BLaER1 (cell line): ENCODE measurements at regions not wholly inside any gene's neighbourhood (a gene's known extent, or its start where the extent isn't known, plus 50 kb on each side); places are given as distances from the start of the nearest gene placed in this dataset.

Source experiments
- H3K27ac ChIP-seq: shearing (Covaris generic); formaldehyde crosslinking; 2 replicates; pipeline ENCODE4 v1.8.1; 2022
- H3K27me3 ChIP-seq: shearing (Covaris generic); formaldehyde crosslinking; 2 replicates; pipeline ENCODE4 v1.8.1; 2022
- H3K36me3 ChIP-seq: shearing (Covaris generic); formaldehyde crosslinking; 2 replicates; pipeline ENCODE4 v1.8.1; 2022
- H3K4me1 ChIP-seq: shearing (Covaris generic); formaldehyde crosslinking; 2 replicates; pipeline ENCODE4 v1.8.1; 2022
- H3K4me2 ChIP-seq: shearing (Covaris generic); formaldehyde crosslinking; 2 replicates; pipeline ENCODE4 v1.8.1; 2022
- H3K4me3 ChIP-seq: shearing (Covaris generic); formaldehyde crosslinking; 2 replicates; pipeline ENCODE4 v1.8.1; 2022
- H3K9ac ChIP-seq: shearing (Covaris generic); formaldehyde crosslinking; 2 replicates; pipeline ENCODE4 v1.8.1; 2022
- H3K9me3 ChIP-seq: shearing (Covaris generic); formaldehyde crosslinking; 2 replicates; pipeline ENCODE4 v1.8.1; 2022
- H4K20me1 ChIP-seq: shearing (Covaris generic); formaldehyde crosslinking; 2 replicates; pipeline ENCODE4 v1.8.1; 2022
- Cebpa-rat ChIP-seq: shearing (Covaris generic); IDR thresholded peaks from 2 replicates; pipeline ENCODE4 v1.8.1; 2022

DNA sequence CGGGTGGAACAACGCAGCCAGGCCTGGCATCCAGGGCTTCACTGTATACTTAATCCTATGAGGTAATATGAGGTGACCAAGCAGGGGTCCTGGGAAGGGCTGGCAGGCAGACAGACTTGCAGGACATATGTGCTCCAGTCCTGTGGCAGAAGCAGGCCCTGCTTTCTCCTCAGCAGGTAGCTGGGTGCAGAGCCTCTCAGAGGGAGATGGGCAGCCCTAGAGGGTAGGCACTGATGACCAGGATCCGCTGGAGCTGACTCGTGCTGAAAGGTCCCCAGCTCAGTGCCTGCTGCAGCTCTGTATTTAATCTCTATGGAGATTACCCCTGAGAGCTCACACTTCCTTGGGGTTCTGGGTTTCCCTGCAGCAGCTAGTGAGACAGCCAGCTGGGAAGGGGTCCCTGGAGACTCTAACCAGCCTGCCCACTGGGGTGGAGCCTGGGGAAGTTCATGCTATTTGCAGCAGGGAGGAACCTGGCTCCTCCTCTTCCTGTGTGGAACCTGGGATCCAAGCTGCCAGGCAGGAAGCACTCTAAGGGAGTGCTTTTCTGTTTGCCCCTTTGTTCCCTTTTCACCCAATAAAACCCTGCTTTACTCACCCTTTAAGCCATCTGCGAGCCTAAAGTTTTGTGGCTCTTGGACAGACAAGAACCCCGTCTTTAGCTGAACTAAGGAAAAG lies 339.2 kb downstream of the DCAF12L2 start:
- no peaks in the 10 kb centered on the region for H3K4me1 ChIP-seq
- peaks cover under 1% of the 10 kb centered on the region; the same call in 1 of the 2 replicates for H3K9me3 ChIP-seq
- no peak for TF ChIP-seq Cebpa-rat
- no peak overlapping the region for H3K4me2 ChIP-seq
- no peaks in the 10 kb centered on the region for H3K36me3 ChIP-seq
- no peaks in the 10 kb centered on the region for H4K20me1 ChIP-seq
- H3K4me3 ChIP-seq = no peak overlapping the region
- peaks cover 44% of the 10 kb centered on the region for H3K27me3 ChIP-seq
- H3K27ac ChIP-seq = no peak overlapping the region
- no peak overlapping the region for H3K9ac ChIP-seq

DNA sequence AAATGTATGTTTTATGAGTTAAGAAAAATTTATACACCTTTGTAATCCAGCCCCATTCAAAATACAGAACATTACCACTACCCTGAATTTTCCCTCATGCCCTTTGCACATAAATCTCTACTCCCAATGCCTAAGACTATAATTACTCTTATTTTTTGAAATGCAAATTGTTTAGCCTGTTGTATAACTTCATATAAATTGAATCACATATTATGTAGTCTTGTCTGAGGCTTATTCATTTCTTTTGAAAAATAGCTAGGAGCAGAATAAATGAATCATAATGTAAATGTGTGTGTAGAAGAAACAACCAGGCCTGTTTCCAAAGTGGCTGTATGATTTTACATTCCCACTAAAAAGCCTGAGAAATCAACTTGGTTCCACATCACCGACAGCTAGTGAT lies 319.8 kb downstream of the DCAF12L2 start:
- Histone ChIP-seq H4K20me1 (no peaks in the 10 kb centered on the region), H3K4me1 (no peaks in the 10 kb centered on the region), H3K9me3 (no peaks in the 10 kb centered on the region), H3K27me3 (peaks cover 5% of the 10 kb centered on the region), H3K36me3 (no peaks in the 10 kb centered on the region), H3K4me2 (no peak overlapping the region), H3K27ac (no peak overlapping the region), H3K9ac (no peak overlapping the region), H3K4me3 (no peak overlapping the region)
- no peak for TF ChIP-seq Cebpa-rat

DNA sequence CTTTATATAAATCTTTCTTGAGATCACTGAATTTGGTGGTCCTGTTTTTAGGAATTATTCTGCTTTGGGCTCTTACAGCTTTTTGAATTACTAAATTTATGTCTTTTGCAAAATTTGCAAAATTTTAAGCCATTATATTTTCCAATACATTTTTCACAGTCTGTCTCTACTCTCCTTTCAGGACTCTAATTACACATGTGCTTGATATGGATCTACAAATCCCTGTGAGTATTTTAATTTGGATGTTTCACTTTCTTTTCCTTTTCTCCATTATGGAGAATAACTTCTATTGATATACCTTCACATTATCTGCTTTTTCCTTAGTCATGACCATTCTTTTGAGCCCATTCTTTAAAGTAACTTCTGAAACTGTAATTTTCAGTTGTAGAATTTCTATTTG lies 315.4 kb downstream of the DCAF12L2 start:
- Histone ChIP-seq H3K4me1 (no peaks in the 10 kb centered on the region), H3K27me3 (peaks cover 11% of the 10 kb centered on the region), H4K20me1 (no peaks in the 10 kb centered on the region), H3K9me3 (no peaks in the 10 kb centered on the region), H3K36me3 (no peaks in the 10 kb centered on the region), H3K4me3 (no peak overlapping the region), H3K4me2 (no peak overlapping the region), H3K9ac (no peak overlapping the region), H3K27ac (no peak overlapping the region)
- TF ChIP-seq Cebpa-rat = no peak

DNA sequence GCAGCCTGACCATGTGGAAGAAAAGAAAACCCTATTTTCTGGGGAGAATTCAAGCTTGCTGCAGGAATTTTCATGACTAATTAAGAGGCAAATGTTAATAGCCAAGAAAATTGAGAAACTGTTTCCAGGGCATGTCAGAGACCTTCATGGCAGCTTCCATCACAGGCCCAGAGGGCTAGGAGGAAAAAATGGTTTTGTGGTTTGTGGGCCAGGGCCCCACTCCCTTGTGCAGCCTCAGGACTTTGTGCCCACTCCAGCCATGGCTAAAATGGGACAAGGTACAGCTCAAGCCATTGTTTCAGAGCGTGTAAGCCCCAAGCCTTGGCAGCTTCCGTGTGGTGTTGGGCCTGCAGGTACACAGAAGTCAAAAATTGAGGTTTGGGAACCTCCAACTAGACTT lies 282.9 kb downstream of the DCAF12L2 start:
- H3K27me3 ChIP-seq = peaks cover 8% of the 10 kb centered on the region
- H3K9me3 ChIP-seq = peaks cover 29% of the 10 kb centered on the region
- no peaks in the 10 kb centered on the region for H4K20me1 ChIP-seq
- H3K4me2 ChIP-seq = no peak overlapping the region
- no peaks in the 10 kb centered on the region for H3K36me3 ChIP-seq
- H3K9ac ChIP-seq = no peak overlapping the region
- no peaks in the 10 kb centered on the region for H3K4me1 ChIP-seq
- H3K27ac ChIP-seq = no peak overlapping the region
- H3K4me3 ChIP-seq = no peak overlapping the region
- no peak for TF ChIP-seq Cebpa-rat

DNA sequence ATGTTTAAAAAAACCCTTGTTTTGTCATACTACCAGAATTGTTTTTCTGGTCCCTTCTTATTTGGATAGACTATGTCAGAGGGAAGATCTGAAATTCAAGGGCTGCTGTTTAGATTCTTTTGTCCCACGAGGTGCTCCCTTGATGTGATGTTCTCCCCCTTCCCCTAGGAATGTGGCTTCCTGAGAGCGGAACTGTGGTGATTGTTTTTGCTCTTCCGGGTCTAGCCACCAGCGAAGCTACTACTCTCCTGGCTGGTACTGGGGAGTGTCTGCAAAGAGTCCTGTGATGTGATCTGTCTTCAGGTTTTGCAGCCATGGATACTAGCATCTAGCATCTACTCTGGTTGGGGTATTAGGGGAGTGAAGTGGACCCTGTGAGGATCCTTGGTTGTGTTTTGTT lies 271.1 kb downstream of the DCAF12L2 start:
- Histone ChIP-seq H3K36me3 (no peaks in the 10 kb centered on the region), H3K4me3 (no peak overlapping the region), H3K9me3 (no peaks in the 10 kb centered on the region), H3K27me3 (peaks cover 48% of the 10 kb centered on the region), H3K9ac (no peak overlapping the region), H3K4me1 (peaks cover 9% of the 10 kb centered on the region; the same call in 1 of the 2 replicates), H4K20me1 (no peaks in the 10 kb centered on the region), H3K27ac (no peak overlapping the region), H3K4me2 (no peak overlapping the region)
- TF ChIP-seq Cebpa-rat = no peak

DNA sequence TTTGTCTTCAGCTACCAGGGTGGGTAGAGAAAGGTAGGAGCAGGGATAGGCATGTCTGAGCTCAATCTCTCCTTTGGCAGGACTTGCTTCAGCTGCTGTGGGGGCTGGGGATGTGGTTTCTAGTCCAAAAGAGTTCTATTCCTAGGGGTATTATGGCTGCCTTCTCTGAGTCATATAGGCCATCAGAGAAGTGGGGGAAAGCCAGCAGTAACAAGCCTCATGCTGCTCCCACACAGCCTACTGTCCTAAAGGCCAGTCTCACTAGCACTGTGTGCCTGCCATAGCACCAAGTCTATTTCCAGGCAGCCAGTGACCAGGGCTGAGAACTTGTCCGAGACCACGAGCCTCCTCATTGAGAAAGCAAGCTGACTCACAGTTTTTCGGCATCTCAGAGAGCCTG lies 270.6 kb downstream of the DCAF12L2 start:
- no peaks in the 10 kb centered on the region for H3K36me3 ChIP-seq
- H3K4me3 ChIP-seq = no peak overlapping the region
- no peak overlapping the region for H3K27ac ChIP-seq
- H3K9ac ChIP-seq = no peak overlapping the region
- TF ChIP-seq Cebpa-rat = no peak
- peaks cover 9% of the 10 kb centered on the region; the same call in 1 of the 2 replicates for H3K4me1 ChIP-seq
- H4K20me1 ChIP-seq = no peaks in the 10 kb centered on the region
- H3K27me3 ChIP-seq = peaks cover 48% of the 10 kb centered on the region
- H3K9me3 ChIP-seq = no peaks in the 10 kb centered on the region
- H3K4me2 ChIP-seq = peak overlapping the region; percentile 11; the same call in 1 of the 2 replicates

DNA sequence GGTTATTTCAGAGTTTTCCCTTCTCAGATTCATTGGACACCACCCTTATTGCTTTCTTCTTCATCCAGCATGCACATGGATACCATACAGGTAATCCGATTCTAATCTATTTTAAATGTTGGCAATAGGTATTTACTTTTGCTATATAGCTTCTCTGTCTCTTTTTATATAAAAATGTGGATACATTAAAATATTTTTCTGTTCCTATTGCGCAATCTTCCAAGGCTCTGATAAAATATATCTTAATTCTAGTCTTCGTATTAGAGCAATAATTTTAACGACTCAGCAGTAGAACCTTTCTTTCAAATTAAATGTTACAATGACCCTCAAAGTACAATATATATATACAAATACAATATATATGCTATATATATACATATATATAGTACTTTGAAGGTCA lies 239.8 kb downstream of the DCAF12L2 start:
- no peaks in the 10 kb centered on the region for H4K20me1 ChIP-seq
- peaks cover 23% of the 10 kb centered on the region for H3K27me3 ChIP-seq
- TF ChIP-seq Cebpa-rat = peak; percentile 70; the same call in 1 of the 2 replicates
- H3K9ac ChIP-seq = no peak overlapping the region
- H3K9me3 ChIP-seq = no peaks in the 10 kb centered on the region
- no peaks in the 10 kb centered on the region for H3K4me1 ChIP-seq
- H3K27ac ChIP-seq = no peak overlapping the region
- no peaks in the 10 kb centered on the region for H3K36me3 ChIP-seq
- no peak overlapping the region for H3K4me2 ChIP-seq
- H3K4me3 ChIP-seq = no peak overlapping the region

DNA sequence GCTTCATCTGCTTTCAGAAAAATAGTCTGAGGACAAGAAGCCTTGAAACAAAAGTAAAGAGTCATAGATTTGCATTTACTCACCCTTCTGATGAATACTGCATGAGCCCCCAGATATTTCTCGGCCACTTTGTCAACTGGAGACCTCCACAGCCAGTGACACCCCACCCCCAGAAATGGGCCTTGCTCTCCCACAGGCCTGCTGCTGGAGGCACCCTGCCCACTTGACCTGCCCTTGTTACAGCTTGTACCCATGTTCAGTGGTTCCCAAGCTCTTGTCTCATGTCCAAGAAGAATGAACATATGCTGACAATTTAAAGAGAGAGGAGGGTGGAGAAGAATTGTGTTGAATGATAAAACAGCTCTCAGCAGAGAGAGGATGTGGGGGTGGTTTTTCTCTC lies 225.1 kb downstream of the DCAF12L2 start:
- H3K27ac ChIP-seq = no peak overlapping the region
- peaks cover 27% of the 10 kb centered on the region for H3K9me3 ChIP-seq
- H3K4me2 ChIP-seq = no peak overlapping the region
- no peaks in the 10 kb centered on the region for H3K4me1 ChIP-seq
- no peaks in the 10 kb centered on the region for H3K36me3 ChIP-seq
- H3K9ac ChIP-seq = no peak overlapping the region
- H4K20me1 ChIP-seq = no peaks in the 10 kb centered on the region
- H3K4me3 ChIP-seq = no peak overlapping the region
- no peak for TF ChIP-seq Cebpa-rat
- peaks cover 47% of the 10 kb centered on the region for H3K27me3 ChIP-seq

DNA sequence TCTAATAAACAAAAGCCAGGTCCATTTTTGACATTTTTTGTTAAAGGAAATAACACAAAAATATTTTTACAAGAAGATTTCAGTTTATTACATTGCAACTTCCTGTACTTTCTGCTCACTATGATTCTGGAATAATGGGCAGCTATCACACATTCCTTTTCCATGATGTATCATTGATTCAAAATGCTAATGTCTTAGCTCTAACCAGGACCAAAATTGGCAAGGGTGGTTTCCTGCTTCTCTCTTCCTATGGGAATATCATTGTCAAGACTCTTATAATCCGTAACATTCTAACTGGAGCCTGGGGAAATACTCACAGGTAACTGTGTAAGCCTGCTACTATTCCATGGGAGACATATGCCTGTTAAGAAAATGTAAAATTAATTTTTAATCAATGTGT lies 218.6 kb downstream of the DCAF12L2 start:
- H3K4me3 ChIP-seq = no peak overlapping the region
- TF ChIP-seq Cebpa-rat = no peak
- no peak overlapping the region for H3K4me2 ChIP-seq
- no peaks in the 10 kb centered on the region for H3K4me1 ChIP-seq
- H3K27ac ChIP-seq = no peak overlapping the region
- peaks cover 81% of the 10 kb centered on the region for H3K27me3 ChIP-seq
- no peaks in the 10 kb centered on the region for H4K20me1 ChIP-seq
- H3K9me3 ChIP-seq = no peaks in the 10 kb centered on the region
- H3K36me3 ChIP-seq = no peaks in the 10 kb centered on the region
- H3K9ac ChIP-seq = no peak overlapping the region

DNA sequence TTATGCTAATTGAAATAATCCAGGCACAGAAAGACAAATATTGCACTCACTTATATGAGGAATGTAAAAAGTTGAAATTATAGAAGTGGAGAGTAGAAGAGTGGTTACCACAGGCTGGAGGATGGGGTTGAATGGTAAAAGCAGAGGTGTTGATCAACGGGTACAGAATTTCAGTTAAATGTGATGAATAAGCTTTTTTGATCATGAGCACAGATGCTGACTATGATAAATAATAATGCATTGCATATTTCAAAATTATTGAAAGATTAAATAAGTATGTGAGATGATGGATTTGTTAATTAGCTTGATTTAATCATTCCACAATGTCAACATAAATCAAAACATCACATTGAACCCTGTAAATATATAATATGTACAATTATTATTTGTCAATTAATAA lies 213.1 kb downstream of the DCAF12L2 start:
- Histone ChIP-seq H3K9me3 (no peaks in the 10 kb centered on the region), H3K36me3 (no peaks in the 10 kb centered on the region), H3K4me2 (no peak overlapping the region), H3K9ac (no peak overlapping the region), H3K27ac (no peak overlapping the region), H3K4me1 (no peaks in the 10 kb centered on the region), H4K20me1 (no peaks in the 10 kb centered on the region), H3K27me3 (peaks cover 79% of the 10 kb centered on the region), H3K4me3 (no peak overlapping the region)
- no peak for TF ChIP-seq Cebpa-rat

DNA sequence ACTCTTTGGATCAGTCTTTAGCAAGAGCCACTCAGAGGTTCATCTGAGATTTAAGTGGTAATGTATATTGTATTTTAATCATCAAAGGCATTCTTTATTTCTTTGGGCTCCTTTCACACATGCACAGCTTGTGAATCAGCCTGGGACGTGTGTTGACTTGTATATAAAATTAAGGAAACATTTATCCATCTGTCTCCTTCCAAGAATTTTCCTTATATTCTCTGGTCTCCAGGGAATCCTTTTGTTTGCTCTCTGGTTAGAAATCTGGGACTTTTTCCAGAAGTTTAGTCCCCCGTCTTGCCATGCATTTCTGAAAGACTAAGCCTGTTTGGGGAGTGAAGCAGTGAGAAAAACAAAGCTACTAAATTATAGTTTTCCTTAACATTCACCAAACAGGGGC lies 212.3 kb downstream of the DCAF12L2 start:
- Histone ChIP-seq H3K27ac (no peak overlapping the region), H4K20me1 (no peaks in the 10 kb centered on the region), H3K27me3 (peaks cover 74% of the 10 kb centered on the region), H3K4me3 (no peak overlapping the region), H3K9me3 (no peaks in the 10 kb centered on the region), H3K4me2 (no peak overlapping the region), H3K9ac (no peak overlapping the region), H3K4me1 (no peaks in the 10 kb centered on the region), H3K36me3 (no peaks in the 10 kb centered on the region)
- no peak for TF ChIP-seq Cebpa-rat
